GM23338 (cell line): ENCODE measurements at regions not wholly inside any gene's neighbourhood (a gene's known extent, or its start where the extent isn't known, plus 50 kb on each side); places are given as distances from the start of the nearest gene placed in this dataset.

Experiments
- ATAC-seq: fragments of 200-7000 bp; cut with Tn5 transposase; 3 replicates; pipeline ENCODE4 v1.9.1; 2020
- DNase-seq: peaks from one replicate; pipeline ENCODE4 v3.0.0-alpha.2; 2015; ENCODE audit warnings: low spot score
- H2AFZ ChIP-seq: fragments of 200-600 bp; sonication (generic); 2 replicates; pipeline ENCODE4 v1.8.0; 2016; ENCODE audit warnings: antibody characterized with exemption, mild to moderate bottlenecking, moderate library complexity
- H3F3A ChIP-seq: fragments of 200-600 bp; sonication (generic); replicated peaks from 2 replicates; pipeline ENCODE4 v1.8.0; 2017; ENCODE audit warnings: antibody characterized with exemption, mixed run types, low read depth
- H3K27ac ChIP-seq: fragments of 200-600 bp; sonication (generic); 2 replicates; pipeline ENCODE4 v1.6.1; 2016; ENCODE audit warnings: low read depth
- H3K27me3 ChIP-seq: fragments of 200-600 bp; sonication (generic); 2 replicates; pipeline ENCODE4 v1.8.0; 2016; ENCODE audit warnings: mild to moderate bottlenecking, mixed run types, moderate library complexity; ENCODE audit not compliant: insufficient read depth
- H3K36me3 ChIP-seq: fragments of 200-600 bp; sonication (generic); 2 replicates; pipeline ENCODE4 v1.8.0; 2016; ENCODE audit warnings: mild to moderate bottlenecking; ENCODE audit not compliant: insufficient read depth
- H3K4me1 ChIP-seq: fragments of 200-600 bp; sonication (generic); 2 replicates; pipeline ENCODE4 v1.8.0; 2016; ENCODE audit warnings: mild to moderate bottlenecking, moderate library complexity; ENCODE audit not compliant: insufficient read depth
- H3K4me2 ChIP-seq: fragments of 200-600 bp; sonication (generic); 2 replicates; pipeline ENCODE4 v1.7.1; 2017; ENCODE audit warnings: mixed run types
- H3K4me3 ChIP-seq: fragments of 200-600 bp; sonication (generic); 2 replicates; pipeline ENCODE4 v1.6.1; 2016; ENCODE audit warnings: mixed run types
- H3K79me2 ChIP-seq: fragments of 200-600 bp; sonication (generic); replicated peaks from 2 replicates; pipeline ENCODE4 v1.8.0; 2017; ENCODE audit warnings: mild to moderate bottlenecking; ENCODE audit not compliant: insufficient read depth
- H3K9me2 ChIP-seq: fragments of 200-600 bp; sonication (generic); 2 replicates; pipeline ENCODE4 v1.8.0; 2017; ENCODE audit not compliant: insufficient read depth
- H4K20me1 ChIP-seq: fragments of 200-600 bp; sonication (generic); replicated peaks from 2 replicates; pipeline ENCODE4 v1.8.0; 2017; ENCODE audit warnings: mild to moderate bottlenecking; ENCODE audit not compliant: insufficient read depth
- H3K27ac Mint-ChIP-seq: 2 replicates; pipeline ENCODE4 v1.8.0; 2020; ENCODE audit warnings: inconsistent platforms, mild to moderate bottlenecking, moderate library complexity, mixed read lengths
- H3K27me3 Mint-ChIP-seq: 3 replicates; pipeline ENCODE4 v1.8.0; 2022; ENCODE audit warnings: low read depth, mild to moderate bottlenecking, moderate library complexity, mixed read lengths, inconsistent platforms; ENCODE audit not compliant: insufficient read depth, poor library complexity
- H3K36me3 Mint-ChIP-seq: 3 replicates; pipeline ENCODE4 v1.8.0; 2021; ENCODE audit warnings: low read depth, mild to moderate bottlenecking, inconsistent platforms, moderate library complexity, mixed read lengths
- H3K4me1 Mint-ChIP-seq: 3 replicates; pipeline ENCODE4 v1.8.0; 2020; ENCODE audit warnings: mild to moderate bottlenecking, inconsistent platforms, mixed read lengths
- H3K4me3 Mint-ChIP-seq: 3 replicates; pipeline ENCODE4 v1.8.0; 2021; ENCODE audit warnings: moderate library complexity, mild to moderate bottlenecking, inconsistent platforms, mixed read lengths
- H3K9me3 Mint-ChIP-seq: 3 replicates; pipeline ENCODE4 v1.8.0; 2020; ENCODE audit warnings: moderate library complexity, mild to moderate bottlenecking, inconsistent platforms, mixed read lengths
- CTCF ChIP-seq, 2 experiments: fragments of 200-600 bp in 1 of 2; sonication (generic) in 1 of 2; conservative IDR thresholded peaks; 2 replicates each; pipeline versions ENCODE4 v1.5.1 to v1.6.1; 2016 to 2017; ENCODE audit warnings: antibody characterized with exemption in 2 of 2, low read depth in 2 of 2, mild to moderate bottlenecking in 2 of 2, moderate library complexity in 1 of 2
- EZH2 ChIP-seq: fragments of 200-600 bp; sonication (generic); IDR thresholded peaks from one replicate; pipeline ENCODE4 v1.8.0; 2017; ENCODE audit warnings: antibody characterized with exemption, mild to moderate bottlenecking, low read depth; ENCODE audit not compliant: unreplicated experiment
- EZH2phosphoT487 ChIP-seq: fragments of 200-600 bp; sonication (generic); IDR thresholded peaks from one replicate; pipeline ENCODE4 v1.8.1; 2018; ENCODE audit warnings: antibody characterized with exemption; ENCODE audit not compliant: unreplicated experiment
- NANOG ChIP-seq: IDR thresholded peaks from 2 replicates; pipeline ENCODE4 v1.6.1; 2016; ENCODE audit warnings: antibody characterized with exemption, borderline replicate concordance
- POLR2AphosphoS5 ChIP-seq: IDR thresholded peaks from 2 replicates; pipeline ENCODE4 v1.6.1; 2016; ENCODE audit warnings: antibody characterized with exemption, low read depth
- REST ChIP-seq: IDR thresholded peaks from one replicate; pipeline ENCODE4 v1.6.1; 2018; ENCODE audit warnings: antibody characterized with exemption; ENCODE audit not compliant: unreplicated experiment
- STAT1 ChIP-seq: IDR thresholded peaks from one replicate; pipeline ENCODE4 v1.6.1; 2016; ENCODE audit warnings: antibody characterized with exemption; ENCODE audit not compliant: unreplicated experiment
- ZNF331 ChIP-seq: fragments of 250-450 bp; sonication (Bioruptor Pico); IDR thresholded peaks from 2 replicates; pipeline ENCODE4 v1.5.0; 2020; ENCODE audit warnings: low read depth, mild to moderate bottlenecking, moderate library complexity
- TF ChIP-seq, protein P1 (sequence below): fragments of 250-450 bp; sonication (Bioruptor Pico); IDR thresholded peaks from 2 replicates; pipeline ENCODE4 v1.5.0; 2020; ENCODE audit warnings: mild to moderate bottlenecking, moderate library complexity

- TF ChIP-seq, protein P1, sequence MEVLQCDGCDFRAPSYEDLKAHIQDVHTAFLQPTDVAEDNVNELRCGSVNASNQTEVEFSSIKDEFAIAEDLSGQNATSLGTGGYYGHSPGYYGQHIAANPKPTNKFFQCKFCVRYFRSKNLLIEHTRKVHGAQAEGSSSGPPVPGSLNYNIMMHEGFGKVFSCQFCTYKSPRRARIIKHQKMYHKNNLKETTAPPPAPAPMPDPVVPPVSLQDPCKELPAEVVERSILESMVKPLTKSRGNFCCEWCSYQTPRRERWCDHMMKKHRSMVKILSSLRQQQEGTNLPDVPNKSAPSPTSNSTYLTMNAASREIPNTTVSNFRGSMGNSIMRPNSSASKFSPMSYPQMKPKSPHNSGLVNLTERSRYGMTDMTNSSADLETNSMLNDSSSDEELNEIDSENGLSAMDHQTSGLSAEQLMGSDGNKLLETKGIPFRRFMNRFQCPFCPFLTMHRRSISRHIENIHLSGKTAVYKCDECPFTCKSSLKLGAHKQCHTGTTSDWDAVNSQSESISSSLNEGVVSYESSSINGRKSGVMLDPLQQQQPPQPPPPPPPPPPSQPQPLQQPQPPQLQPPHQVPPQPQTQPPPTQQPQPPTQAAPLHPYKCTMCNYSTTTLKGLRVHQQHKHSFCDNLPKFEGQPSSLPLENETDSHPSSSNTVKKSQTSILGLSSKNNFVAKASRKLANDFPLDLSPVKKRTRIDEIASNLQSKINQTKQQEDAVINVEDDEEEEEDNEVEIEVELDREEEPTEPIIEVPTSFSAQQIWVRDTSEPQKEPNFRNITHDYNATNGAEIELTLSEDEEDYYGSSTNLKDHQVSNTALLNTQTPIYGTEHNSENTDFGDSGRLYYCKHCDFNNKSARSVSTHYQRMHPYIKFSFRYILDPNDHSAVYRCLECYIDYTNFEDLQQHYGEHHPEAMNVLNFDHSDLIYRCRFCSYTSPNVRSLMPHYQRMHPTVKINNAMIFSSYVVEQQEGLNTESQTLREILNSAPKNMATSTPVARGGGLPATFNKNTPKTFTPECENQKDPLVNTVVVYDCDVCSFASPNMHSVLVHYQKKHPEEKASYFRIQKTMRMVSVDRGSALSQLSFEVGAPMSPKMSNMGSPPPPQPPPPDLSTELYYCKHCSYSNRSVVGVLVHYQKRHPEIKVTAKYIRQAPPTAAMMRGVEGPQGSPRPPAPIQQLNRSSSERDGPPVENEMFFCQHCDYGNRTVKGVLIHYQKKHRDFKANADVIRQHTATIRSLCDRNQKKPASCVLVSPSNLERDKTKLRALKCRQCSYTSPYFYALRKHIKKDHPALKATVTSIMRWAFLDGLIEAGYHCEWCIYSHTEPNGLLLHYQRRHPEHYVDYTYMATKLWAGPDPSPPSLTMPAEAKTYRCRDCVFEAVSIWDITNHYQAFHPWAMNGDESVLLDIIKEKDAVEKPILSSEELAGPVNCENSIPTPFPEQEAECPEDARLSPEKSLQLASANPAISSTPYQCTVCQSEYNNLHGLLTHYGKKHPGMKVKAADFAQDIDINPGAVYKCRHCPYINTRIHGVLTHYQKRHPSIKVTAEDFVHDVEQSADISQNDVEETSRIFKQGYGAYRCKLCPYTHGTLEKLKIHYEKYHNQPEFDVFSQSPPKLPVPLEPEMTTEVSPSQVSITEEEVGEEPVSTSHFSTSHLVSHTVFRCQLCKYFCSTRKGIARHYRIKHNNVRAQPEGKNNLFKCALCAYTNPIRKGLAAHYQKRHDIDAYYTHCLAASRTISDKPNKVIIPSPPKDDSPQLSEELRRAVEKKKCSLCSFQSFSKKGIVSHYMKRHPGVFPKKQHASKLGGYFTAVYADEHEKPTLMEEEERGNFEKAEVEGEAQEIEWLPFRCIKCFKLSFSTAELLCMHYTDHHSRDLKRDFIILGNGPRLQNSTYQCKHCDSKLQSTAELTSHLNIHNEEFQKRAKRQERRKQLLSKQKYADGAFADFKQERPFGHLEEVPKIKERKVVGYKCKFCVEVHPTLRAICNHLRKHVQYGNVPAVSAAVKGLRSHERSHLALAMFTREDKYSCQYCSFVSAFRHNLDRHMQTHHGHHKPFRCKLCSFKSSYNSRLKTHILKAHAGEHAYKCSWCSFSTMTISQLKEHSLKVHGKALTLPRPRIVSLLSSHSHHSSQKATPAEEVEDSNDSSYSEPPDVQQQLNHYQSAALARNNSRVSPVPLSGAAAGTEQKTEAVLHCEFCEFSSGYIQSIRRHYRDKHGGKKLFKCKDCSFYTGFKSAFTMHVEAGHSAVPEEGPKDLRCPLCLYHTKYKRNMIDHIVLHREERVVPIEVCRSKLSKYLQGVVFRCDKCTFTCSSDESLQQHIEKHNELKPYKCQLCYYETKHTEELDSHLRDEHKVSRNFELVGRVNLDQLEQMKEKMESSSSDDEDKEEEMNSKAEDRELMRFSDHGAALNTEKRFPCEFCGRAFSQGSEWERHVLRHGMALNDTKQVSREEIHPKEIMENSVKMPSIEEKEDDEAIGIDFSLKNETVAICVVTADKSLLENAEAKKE (CRISPR knock-in tag): no peak
- no peak for TF ChIP-seq EZH2phosphoT487
- no peak for TF ChIP-seq STAT1
Observed at GRCh38 chr4:102445213-102445612, 55.9 kb upstream of the NFKB1 start (continued).

DNA sequence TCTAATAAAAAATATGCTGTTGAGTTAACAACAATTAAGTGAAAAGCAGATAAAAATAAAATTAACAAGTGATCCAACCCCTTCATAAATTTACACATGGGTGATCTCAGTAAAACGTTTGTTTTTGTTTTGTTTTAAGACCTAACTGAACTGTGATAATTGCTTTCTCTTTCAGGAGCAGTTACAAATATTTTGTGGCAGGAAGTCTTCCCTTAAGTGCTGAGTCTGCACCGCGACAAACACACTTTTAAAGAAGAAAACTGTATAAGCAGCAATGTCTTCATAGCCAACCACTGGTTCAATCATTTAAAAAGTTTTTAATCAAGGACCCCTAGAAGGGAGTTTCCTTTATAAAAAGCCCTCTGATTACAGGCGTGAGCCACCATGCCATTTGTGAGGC, 53.7 kb upstream of the NFKB1 start:
- Histone ChIP-seq H3K4me1 (peaks cover 10% of the 10 kb centered on the region), H3F3A (no peaks in the 10 kb centered on the region), H4K20me1 (no peaks in the 10 kb centered on the region), H3K4me3 (no peak overlapping the region), H3K4me2 (no peak overlapping the region), H3K27ac (no peak overlapping the region), H3K36me3 (no peaks in the 10 kb centered on the region), H3K9me2 (no peaks in the 10 kb centered on the region), H3K27me3 (no peaks in the 10 kb centered on the region), H2AFZ (0 out of 2 replicates have a peak overlapping the region, but pooled peaks have one; percentile 33), H3K79me2 (no peaks in the 10 kb centered on the region)
- ATAC-seq (no peak), DNase-seq (no peak)
- Mint-ChIP-seq H3K4me3 (no peak overlapping the region), H3K9me3 (no peaks in the 10 kb centered on the region), H3K27me3 (no peaks in the 10 kb centered on the region), H3K4me1 (peaks cover 11% of the 10 kb centered on the region; the same call in 2 of the 3 replicates), H3K27ac (no peak overlapping the region), H3K36me3 (no peaks in the 10 kb centered on the region)
- TF ChIP-seq CTCF (conservative IDR thresholded peaks at IDR 0.05; ENCODE audit: low read depth in 2 of 2): no peak
- no peak for TF ChIP-seq EZH2
- no peak for TF ChIP-seq NANOG
- no peak for TF ChIP-seq EZH2phosphoT487
- no peak for TF ChIP-seq ZNF331 (CRISPR knock-in tag)
- TF ChIP-seq STAT1: no peak
- TF ChIP-seq REST: no peak
- no peak for TF ChIP-seq POLR2AphosphoS5
